HUES6 (cell line): ENCODE measurements at regions not wholly inside any gene's neighbourhood (a gene's known extent, or its start where the extent isn't known, plus 50 kb on each side); places are given as distances from the start of the nearest gene placed in this dataset.

Experiments used
- H3K27ac ChIP-seq: 2 replicates; pipeline ENCODE4 v1.7.0; 2013; ENCODE audit warnings: low read depth, mild to moderate bottlenecking, low read length, inconsistent platforms
- H3K27me3 ChIP-seq: 2 replicates; pipeline ENCODE4 v1.6.1; 2013; ENCODE audit warnings: low read length; ENCODE audit not compliant: control insufficient read depth, insufficient read depth
- H3K36me3 ChIP-seq: 2 replicates; pipeline ENCODE4 v1.6.1; 2013; ENCODE audit warnings: low read length; ENCODE audit not compliant: control insufficient read depth, insufficient read depth
- H3K4me1 ChIP-seq: 2 replicates; pipeline ENCODE4 v1.6.1; 2013; ENCODE audit warnings: low read length; ENCODE audit not compliant: control insufficient read depth, insufficient read depth
- H3K4me3 ChIP-seq: 2 replicates; pipeline ENCODE4 v1.5.1; 2013; ENCODE audit warnings: low read depth, low read length
- H3K9ac ChIP-seq: one replicate; pipeline ENCODE4 v1.6.1; 2013; ENCODE audit warnings: mild to moderate bottlenecking, low read length
- H3K9me3 ChIP-seq: 2 replicates; pipeline ENCODE4 v1.6.1; 2013; ENCODE audit warnings: low read depth, low read length; ENCODE audit not compliant: control insufficient read depth, insufficient read depth

- H3K4me1 ChIP-seq: no peaks in the 10 kb centered on the region
- no peak overlapping the region for H3K27ac ChIP-seq
Observed at GRCh38 chr4:124079174-124079780, 633.3 kb downstream of the ANKRD50 start.

GRCh38 chr4:124083711-124084110, 628.8 kb downstream of the ANKRD50 start:
- no peak overlapping the region for H3K27ac ChIP-seq
- H3K27me3 ChIP-seq: no peaks in the 10 kb centered on the region
- peaks cover 4% of the 10 kb centered on the region; the same call in 1 of the 2 replicates for H3K4me1 ChIP-seq

More at GRCh38 chr4:124079174-124079780, 633.3 kb downstream of the ANKRD50 start:
- no peaks in the 10 kb centered on the region for H3K36me3 ChIP-seq
- peaks cover 6% of the 10 kb centered on the region; the same call in 1 of the 2 replicates for H3K9me3 ChIP-seq
- H3K27me3 ChIP-seq: no peaks in the 10 kb centered on the region
- H3K4me3 ChIP-seq: no peak overlapping the region
- no peak overlapping the region for H3K9ac ChIP-seq

GRCh38 chr4:124085561-124086180, 626.9 kb downstream of the ANKRD50 start:
- Histone ChIP-seq H3K36me3 (no peaks in the 10 kb centered on the region), H3K9ac (no peak overlapping the region), H3K4me1 (peaks cover 4% of the 10 kb centered on the region; the same call in 1 of the 2 replicates), H3K4me3 (no peak overlapping the region), H3K27me3 (no peaks in the 10 kb centered on the region), H3K9me3 (peaks cover 3% of the 10 kb centered on the region; the same call in 1 of the 2 replicates), H3K27ac (no peak overlapping the region)

More at GRCh38 chr4:124083711-124084110, 628.8 kb downstream of the ANKRD50 start:
- H3K36me3 ChIP-seq: no peaks in the 10 kb centered on the region
- H3K9me3 ChIP-seq: peaks cover 6% of the 10 kb centered on the region; the same call in 1 of the 2 replicates
- H3K4me3 ChIP-seq: no peak overlapping the region
- no peak overlapping the region for H3K9ac ChIP-seq

- H3K27me3 ChIP-seq: no peaks in the 10 kb centered on the region
- H3K4me1 ChIP-seq: peaks cover 6% of the 10 kb centered on the region; the same call in 1 of the 2 replicates
- no peak overlapping the region for H3K27ac ChIP-seq
- no peaks in the 10 kb centered on the region for H3K36me3 ChIP-seq
- H3K9ac ChIP-seq: no peak overlapping the region
- no peaks in the 10 kb centered on the region for H3K9me3 ChIP-seq
- no peak overlapping the region for H3K4me3 ChIP-seq
Observed at GRCh38 chr4:124090021-124090420, 622.5 kb downstream of the ANKRD50 start.

- H3K9me3 ChIP-seq: no peaks in the 10 kb centered on the region
- no peaks in the 10 kb centered on the region for H3K27me3 ChIP-seq
- H3K27ac ChIP-seq: no peak overlapping the region
- 0 out of 2 replicates have a peak, but pooled peaks cover 3% of the 10 kb centered on the region for H3K4me1 ChIP-seq
- no peaks in the 10 kb centered on the region for H3K36me3 ChIP-seq
- H3K9ac ChIP-seq: no peak overlapping the region
- no peak overlapping the region for H3K4me3 ChIP-seq
Observed at GRCh38 chr4:124092101-124092500, 620.4 kb downstream of the ANKRD50 start.

GRCh38 chr4:124092541-124092984, 620.0 kb downstream of the ANKRD50 start:
- Histone ChIP-seq H3K27me3 (no peaks in the 10 kb centered on the region), H3K4me1 (0 out of 2 replicates have a peak, but pooled peaks cover 3% of the 10 kb centered on the region), H3K9me3 (no peaks in the 10 kb centered on the region)

GRCh38 chr4:124095621-124096020, 616.9 kb downstream of the ANKRD50 start:
- no peak overlapping the region for H3K9ac ChIP-seq
- H3K4me3 ChIP-seq: no peak overlapping the region
- H3K4me1 ChIP-seq: 0 out of 2 replicates have a peak, but pooled peaks cover 3% of the 10 kb centered on the region
- no peaks in the 10 kb centered on the region for H3K27me3 ChIP-seq
- H3K36me3 ChIP-seq: no peaks in the 10 kb centered on the region
- no peaks in the 10 kb centered on the region for H3K9me3 ChIP-seq
- no peak overlapping the region for H3K27ac ChIP-seq

More at GRCh38 chr4:124092541-124092984, 620.0 kb downstream of the ANKRD50 start:
- Histone ChIP-seq H3K4me3 (no peak overlapping the region), H3K27ac (no peak overlapping the region), H3K9ac (no peak overlapping the region), H3K36me3 (no peaks in the 10 kb centered on the region)

- Histone ChIP-seq H3K4me1 (no peaks in the 10 kb centered on the region), H3K9ac (no peak overlapping the region), H3K27ac (no peak overlapping the region), H3K27me3 (no peaks in the 10 kb centered on the region), H3K4me3 (no peak overlapping the region), H3K36me3 (no peaks in the 10 kb centered on the region), H3K9me3 (no peaks in the 10 kb centered on the region)
Observed at GRCh38 chr4:124096290-124096689, 616.2 kb downstream of the ANKRD50 start.

GRCh38 chr4:124097447-124097846, 615.1 kb downstream of the ANKRD50 start:
- H3K9me3 ChIP-seq: no peaks in the 10 kb centered on the region
- H3K36me3 ChIP-seq: no peaks in the 10 kb centered on the region
- no peaks in the 10 kb centered on the region for H3K4me1 ChIP-seq
- no peak overlapping the region for H3K9ac ChIP-seq
- H3K4me3 ChIP-seq: no peak overlapping the region
- no peak overlapping the region for H3K27ac ChIP-seq
- no peaks in the 10 kb centered on the region for H3K27me3 ChIP-seq

GRCh38 chr4:124104101-124104500, 608.4 kb downstream of the ANKRD50 start:
- no peaks in the 10 kb centered on the region for H3K27me3 ChIP-seq

GRCh38 chr4:124104628-124105027, 607.9 kb downstream of the ANKRD50 start:
- Histone ChIP-seq H3K9me3 (no peaks in the 10 kb centered on the region), H3K9ac (no peak overlapping the region), H3K27me3 (no peaks in the 10 kb centered on the region), H3K4me1 (no peaks in the 10 kb centered on the region), H3K27ac (no peak overlapping the region), H3K36me3 (no peaks in the 10 kb centered on the region), H3K4me3 (no peak overlapping the region)

More at GRCh38 chr4:124104101-124104500, 608.4 kb downstream of the ANKRD50 start:
- Histone ChIP-seq H3K36me3 (no peaks in the 10 kb centered on the region), H3K9me3 (no peaks in the 10 kb centered on the region), H3K4me3 (no peak overlapping the region), H3K4me1 (no peaks in the 10 kb centered on the region), H3K9ac (no peak overlapping the region), H3K27ac (no peak overlapping the region)
